Right atrium auricular region (tissue), 2 donors: ENCODE measurements at regions not wholly inside any gene's neighbourhood (a gene's known extent, or its start where the extent isn't known, plus 50 kb on each side); places are given as distances from the start of the nearest gene placed in this dataset.

ENCODE experiments used
- DNase-seq: peaks from one replicate; pipeline ENCODE4 v3.0.0-alpha.2; 2019; ENCODE audit warnings: low spot score
- H3K27ac ChIP-seq, 2 donors: fragments of 200-600 bp; sonication (generic); 1 replicate in 1 of 2; 2 replicates in 1 of 2; pipeline ENCODE4 v1.5.1; 2016 to 2019
- H3K27me3 ChIP-seq, 2 donors: fragments of 200-600 bp; sonication (generic); one replicate each; pipeline versions ENCODE4 v1.5.1 to v1.6.0; 2017 to 2019
- H3K36me3 ChIP-seq: fragments of 200-600 bp; sonication (generic); one replicate; pipeline ENCODE4 v1.5.1; 2016
- H3K4me1 ChIP-seq, 2 donors: fragments of 200-600 bp; sonication (generic); one replicate each; pipeline versions ENCODE4 v1.5.1 to v1.6.0; 2017 to 2019
- H3K4me3 ChIP-seq, 2 donors: fragments of 200-600 bp; sonication (generic); 1 replicate in 1 of 2; 2 replicates in 1 of 2; pipeline ENCODE4 v1.5.1; 2017 to 2019; ENCODE audit warnings: mild to moderate bottlenecking in 1 of 2, moderate library complexity in 1 of 2
- H3K9me3 ChIP-seq, 2 donors: fragments of 200-600 bp; sonication (generic); one replicate each; pipeline ENCODE4 v1.5.1; 2019
- TF ChIP-seq, protein P1 (sequence below), 2 donors: fragments of 200-600 bp; sonication (generic); IDR thresholded peaks; one replicate each; pipeline ENCODE4 v1.5.1; 2019; ENCODE audit warnings: antibody characterized with exemption in 2 of 2

- Histone ChIP-seq H3K27ac (no peak overlapping the region), H3K27me3 (no peaks in the 10 kb centered on the region), H3K4me3 (no peak overlapping the region), H3K36me3 (no peaks in the 10 kb centered on the region), H3K9me3 (no peaks in the 10 kb centered on the region), H3K4me1 (no peaks in the 10 kb centered on the region)
- TF ChIP-seq, protein P1, sequence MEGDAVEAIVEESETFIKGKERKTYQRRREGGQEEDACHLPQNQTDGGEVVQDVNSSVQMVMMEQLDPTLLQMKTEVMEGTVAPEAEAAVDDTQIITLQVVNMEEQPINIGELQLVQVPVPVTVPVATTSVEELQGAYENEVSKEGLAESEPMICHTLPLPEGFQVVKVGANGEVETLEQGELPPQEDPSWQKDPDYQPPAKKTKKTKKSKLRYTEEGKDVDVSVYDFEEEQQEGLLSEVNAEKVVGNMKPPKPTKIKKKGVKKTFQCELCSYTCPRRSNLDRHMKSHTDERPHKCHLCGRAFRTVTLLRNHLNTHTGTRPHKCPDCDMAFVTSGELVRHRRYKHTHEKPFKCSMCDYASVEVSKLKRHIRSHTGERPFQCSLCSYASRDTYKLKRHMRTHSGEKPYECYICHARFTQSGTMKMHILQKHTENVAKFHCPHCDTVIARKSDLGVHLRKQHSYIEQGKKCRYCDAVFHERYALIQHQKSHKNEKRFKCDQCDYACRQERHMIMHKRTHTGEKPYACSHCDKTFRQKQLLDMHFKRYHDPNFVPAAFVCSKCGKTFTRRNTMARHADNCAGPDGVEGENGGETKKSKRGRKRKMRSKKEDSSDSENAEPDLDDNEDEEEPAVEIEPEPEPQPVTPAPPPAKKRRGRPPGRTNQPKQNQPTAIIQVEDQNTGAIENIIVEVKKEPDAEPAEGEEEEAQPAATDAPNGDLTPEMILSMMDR (IDR thresholded peaks at IDR 0.05) = no peak
- no peak for DNase-seq
Observed at GRCh38 chr16:81158964-81159363, 62.8 kb upstream of the GCSH start.

DNA sequence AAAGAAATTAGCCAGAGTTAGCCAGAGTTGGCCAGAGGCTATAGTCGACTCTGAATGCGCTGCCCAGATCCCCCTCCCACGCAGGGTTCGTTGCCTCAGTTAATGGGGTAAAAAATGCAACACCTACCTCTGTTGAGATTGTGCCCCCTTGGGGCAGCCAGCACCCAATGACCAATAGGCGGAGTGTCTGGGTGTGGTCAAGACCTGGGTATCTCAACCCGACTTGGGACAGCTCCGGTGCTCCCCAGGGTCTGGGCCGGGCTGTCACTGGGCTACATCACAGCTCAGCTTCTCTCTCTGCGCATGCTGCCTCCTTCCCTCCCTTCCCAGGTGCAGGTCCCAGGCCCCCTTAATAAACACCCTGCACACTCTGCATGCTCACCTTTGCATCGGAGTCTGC is 59.6 kb upstream of the GCSH start:
- Histone ChIP-seq H3K36me3 (no peaks in the 10 kb centered on the region), H3K9me3 (no peaks in the 10 kb centered on the region), H3K4me3 (no peak overlapping the region), H3K27me3 (no peaks in the 10 kb centered on the region), H3K4me1 (no peaks in the 10 kb centered on the region), H3K27ac (no peak overlapping the region)
- TF ChIP-seq, protein P1 (IDR thresholded peaks at IDR 0.05) = no peak
- no peak for DNase-seq

GRCh38 chr16:81151648-81152310 is 55.6 kb upstream of the GCSH start:
- Histone ChIP-seq H3K36me3 (no peaks in the 10 kb centered on the region), H3K9me3 (no peaks in the 10 kb centered on the region), H3K4me3 (no peak overlapping the region), H3K27me3 (no peaks in the 10 kb centered on the region), H3K4me1 (no peaks in the 10 kb centered on the region), H3K27ac (no peak overlapping the region)
- no peak for DNase-seq
- TF ChIP-seq, protein P1 (IDR thresholded peaks at IDR 0.05) = no peak

- Histone ChIP-seq H3K9me3 (no peaks in the 10 kb centered on the region), H3K27ac (no peak overlapping the region), H3K4me1 (no peaks in the 10 kb centered on the region), H3K4me3 (no peak overlapping the region), H3K36me3 (no peaks in the 10 kb centered on the region), H3K27me3 (no peaks in the 10 kb centered on the region)
- DNase-seq = no peak
- TF ChIP-seq, protein P1 (IDR thresholded peaks at IDR 0.05) = no peak
Observed at GRCh38 chr16:81149614-81150013, 53.4 kb upstream of the GCSH start.

- H3K36me3 ChIP-seq = no peaks in the 10 kb centered on the region
- TF ChIP-seq, protein P1 (IDR thresholded peaks at IDR 0.05) = no peak
- H3K4me3 ChIP-seq = no peak overlapping the region
- no peak for DNase-seq
- H3K27ac ChIP-seq = no peak overlapping the region
- no peaks in the 10 kb centered on the region for H3K27me3 ChIP-seq
- H3K9me3 ChIP-seq = no peaks in the 10 kb centered on the region
- no peaks in the 10 kb centered on the region for H3K4me1 ChIP-seq
Observed at GRCh38 chr16:81148277-81148676, 52.1 kb upstream of the GCSH start.
